ENCODE measurements at regions not wholly inside any gene's neighbourhood (a gene's known extent, or its start where the extent isn't known, plus 50 kb on each side); places are given as distances from the start of the nearest gene placed in this dataset.

GRCh38 chr18:39276764-39277163 is 1711.2 kb upstream of the CELF4 start:
- Histone ChIP-seq H3K14ac (ENCODE audit: insufficient read length) (no peak overlapping the region), H4K20me1 (replicated peaks in 1 of 2; ENCODE audit: control insufficient read depth in 1 of 2, insufficient read depth in 2 of 2, low read length in 2 of 2) (no peaks in the 10 kb centered on the region), H4K91ac (replicated peaks; ENCODE audit: insufficient read length, low read length) (no peak overlapping the region), H3K23ac (ENCODE audit: insufficient read length) (no peak overlapping the region), H3K79me1 (ENCODE audit: low read depth, low read length) (no peaks in the 10 kb centered on the region), H3K9me3 (ENCODE audit: insufficient read depth in 2 of 2, low read depth in 1 of 2, low read length in 1 of 2) (no peaks in the 10 kb centered on the region), H3K36me3 (ENCODE audit: control insufficient read depth in 2 of 4, insufficient read depth in 4 of 4, low read length in 3 of 4) (no peaks in the 10 kb centered on the region), H3K4me2 (ENCODE audit: insufficient read depth in 1 of 2, low read depth in 2 of 2, low read length in 2 of 2) (no peak overlapping the region), H2BK5ac (ENCODE audit: low read depth, low read length) (no peak overlapping the region), H3K18ac (ENCODE audit: extremely low read depth, low read length) (no peak overlapping the region), H3K56ac (replicated peaks; ENCODE audit: insufficient read length, low read depth, low read length) (no peak overlapping the region), H2AK5ac (ENCODE audit: low read depth, low read length) (no peak overlapping the region), H2BK15ac (ENCODE audit: low read length) (no peak overlapping the region), H2AFZ (ENCODE audit: low read length) (no peak overlapping the region), H3K27me3 (replicated peaks in 1 of 4; ENCODE audit: control insufficient read depth in 3 of 4, extremely low read depth in 1 of 4, insufficient read depth in 3 of 4, low read length in 3 of 4) (no peaks in the 10 kb centered on the region), H3K4me3 (ENCODE audit: extremely low read depth in 1 of 4, insufficient read depth in 2 of 4, low read depth in 3 of 4, low read length in 4 of 4) (no peak overlapping the region), H3K27ac (ENCODE audit: low read depth, low read length) (no peak overlapping the region), H4K5ac (ENCODE audit: insufficient read length, low read depth, low read length) (no peak overlapping the region), H2BK120ac (replicated peaks; ENCODE audit: low read depth, low read length) (no peak overlapping the region), H4K8ac (ENCODE audit: extremely low read depth, insufficient read depth, low read length) (no peak overlapping the region), H3K4me1 (replicated peaks in 1 of 4; ENCODE audit: control insufficient read depth in 3 of 4, insufficient read depth in 4 of 4, low read length in 3 of 4) (peaks cover 0 to 4% (median 2%) of the 10 kb centered on the region in 4 experiments; a peak in 2 of 7 replicates), H3K23me2 (ENCODE audit: low read depth, low read length) (no peaks in the 10 kb centered on the region), H3K9ac (replicated peaks in 1 of 4; ENCODE audit: extremely low read depth in 1 of 4, low read depth in 3 of 4, low read length in 3 of 4) (no peak overlapping the region), H3K79me2 (ENCODE audit: control insufficient read depth in 1 of 2, insufficient read depth in 2 of 2, low read length in 2 of 2) (no peaks in the 10 kb centered on the region), H3K4ac (replicated peaks; ENCODE audit: insufficient read length, low read depth, low read length) (no peak overlapping the region), H2BK12ac (ENCODE audit: low read depth, low read length) (no peak overlapping the region), H2BK20ac (ENCODE audit: low read length) (no peak overlapping the region)
- DNase-seq (ENCODE audit: low read depth in 1 of 2, low spot score in 2 of 2) (no peak), FAIRE-seq (no peak)
- ChIA-PET CTCF (ENCODE audit: partially characterized antibody) (no interaction called here), POLR2A (ENCODE audit: partially characterized antibody) (no interaction called here)
- no peak for TF ChIP-seq SUZ12 (IDR thresholded peaks at IDR 0.05; ENCODE audit: low read length)
- TF ChIP-seq ASH2L (IDR thresholded peaks at IDR 0.05; ENCODE audit: low read length): no peak
- TF ChIP-seq BACH1 (IDR thresholded peaks at IDR 0.05; ENCODE audit: low read length): no peak
- TF ChIP-seq TAF1 (IDR thresholded peaks at IDR 0.05; ENCODE audit: low read depth, low read length): no peak
- TF ChIP-seq EP300 (IDR thresholded peaks at IDR 0.05; ENCODE audit: borderline replicate concordance in 1 of 2, low read depth in 2 of 2, low read length in 2 of 2): no peak
- no peak for TF ChIP-seq TAF7 (optimal IDR thresholded peaks at IDR 0.05; ENCODE audit: borderline replicate concordance, low read depth, low read length)
- no peak for TF ChIP-seq YY1 (IDR thresholded peaks at IDR 0.05; ENCODE audit: low read depth, low read length)
- TF ChIP-seq CREB1 (IDR thresholded peaks at IDR 0.05): no peak
- no peak for TF ChIP-seq RAD21 (IDR thresholded peaks at IDR 0.05 in 1 of 2, conservative IDR thresholded peaks at IDR 0.05 in 1 of 2; ENCODE audit: low read depth in 2 of 2, low read length in 2 of 2)
- TF ChIP-seq POLR2AphosphoS5 (IDR thresholded peaks at IDR 0.05; ENCODE audit: low read depth, low read length): no peak
- no peak for TF ChIP-seq TEAD4 (IDR thresholded peaks at IDR 0.05; ENCODE audit: low read depth, low read length)
- no peak for TF ChIP-seq GTF2F1 (IDR thresholded peaks at IDR 0.05; ENCODE audit: borderline replicate concordance, low read depth, low read length)
- no peak for TF ChIP-seq ZNF274 (IDR thresholded peaks at IDR 0.05; ENCODE audit: borderline replicate concordance, extremely low read depth, low read length)
- TF ChIP-seq NRF1 (IDR thresholded peaks at IDR 0.05; ENCODE audit: low read depth, low read length): no peak
- no peak for TF ChIP-seq RFX5 (IDR thresholded peaks at IDR 0.05; ENCODE audit: borderline replicate concordance, low read depth, low read length)
- TF ChIP-seq POU5F1 (IDR thresholded peaks at IDR 0.05; ENCODE audit: low read depth, low read length): no peak

Measured in H1 (cell line).